GM23248 (cell line): ENCODE measurements at regions not wholly inside any gene's neighbourhood (a gene's known extent, or its start where the extent isn't known, plus 50 kb on each side); places are given as distances from the start of the nearest gene placed in this dataset.

ENCODE experiments used
- EZH2 ChIP-seq: fragments of 200-600 bp; sonication (generic); IDR thresholded peaks from 2 replicates; pipeline ENCODE4 v1.6.1; 2018; ENCODE audit warnings: antibody characterized with exemption, mild to moderate bottlenecking; ENCODE audit not compliant: insufficient read depth, poor library complexity, severe bottlenecking
- EZH2phosphoT487 ChIP-seq: fragments of 200-600 bp; sonication (generic); IDR thresholded peaks from 2 replicates; pipeline ENCODE4 v1.6.1; 2018; ENCODE audit warnings: antibody characterized with exemption, moderate library complexity, mild to moderate bottlenecking, low read depth; ENCODE audit not compliant: insufficient read depth

- TF ChIP-seq EZH2phosphoT487 (no peak), EZH2 (no peak)
Observed at GRCh38 chr6:81838031-81838430, 85.5 kb upstream of the TENT5A start.
